Tibial artery (tissue), 4 donors: ENCODE measurements at regions not wholly inside any gene's neighbourhood (a gene's known extent, or its start where the extent isn't known, plus 50 kb on each side); places are given as distances from the start of the nearest gene placed in this dataset.

Experiments
- DNase-seq, 2 donors: peaks; one replicate each; pipeline ENCODE4 v3.0.0-alpha.2; 2019
- H3K27ac ChIP-seq, 2 donors: fragments of 200-600 bp; sonication (generic) in 1 of 2; 1 replicate in 1 of 2; 2 replicates in 1 of 2; pipeline ENCODE4 v1.5.1; 2018 to 2019; ENCODE audit warnings: mild to moderate bottlenecking in 1 of 2
- H3K27me3 ChIP-seq, 2 donors: fragments of 200-600 bp; sonication (generic) in 1 of 2; one replicate each; pipeline versions ENCODE4 v1.5.1 to v1.6.0; 2016 to 2019
- H3K36me3 ChIP-seq, 3 donors: fragments of 200-600 bp; sonication (generic) in 2 of 3; one replicate each; pipeline ENCODE4 v1.5.1; 2016 to 2019; ENCODE audit warnings: mild to moderate bottlenecking in 2 of 3
- H3K4me1 ChIP-seq, 4 donors: fragments of 200-600 bp; sonication (generic) in 2 of 4; 1 replicate in 3 of 4; 2 replicates in 1 of 4; pipeline ENCODE4 v1.5.1; 2016 to 2019
- H3K4me3 ChIP-seq, 2 donors: fragments of 200-600 bp; sonication (generic) in 1 of 2; 1 replicate in 1 of 2; 2 replicates in 1 of 2; pipeline ENCODE4 v1.5.1; 2018 to 2019; ENCODE audit warnings: mild to moderate bottlenecking in 2 of 2
- H3K9me3 ChIP-seq, 3 donors: fragments of 200-600 bp; sonication (generic) in 1 of 3; one replicate each; pipeline ENCODE4 v1.5.1; 2016 to 2019
- intact Hi-C: fragments of 100-400 bp; cut with DNase I; formaldehyde crosslinking; loops from one replicate; pipeline ENCODE4 v1.15.0; 2023; ENCODE audit warnings: low total_unique reads
- TF ChIP-seq, protein P1 (sequence below), 2 experiments: fragments of 200-600 bp in 1 of 2; fragments of 450-650 bp in 1 of 2; IDR thresholded peaks; one replicate each; pipeline ENCODE4 v1.5.1; 2017 to 2019; ENCODE audit warnings: antibody characterized with exemption in 2 of 2, mild to moderate bottlenecking in 1 of 2, moderate library complexity in 1 of 2

- Histone ChIP-seq H3K4me1 (no peaks in the 10 kb centered on the region), H3K9me3 (no peaks in the 10 kb centered on the region), H3K36me3 (no peaks in the 10 kb centered on the region), H3K27ac (no peak overlapping the region), H3K4me3 (no peak overlapping the region), H3K27me3 (peaks cover 0 to 62% of the 10 kb centered on the region in 2 donors)
- DNase-seq: peak in 1 of 2 donors; percentile 11
- TF ChIP-seq, protein P1, sequence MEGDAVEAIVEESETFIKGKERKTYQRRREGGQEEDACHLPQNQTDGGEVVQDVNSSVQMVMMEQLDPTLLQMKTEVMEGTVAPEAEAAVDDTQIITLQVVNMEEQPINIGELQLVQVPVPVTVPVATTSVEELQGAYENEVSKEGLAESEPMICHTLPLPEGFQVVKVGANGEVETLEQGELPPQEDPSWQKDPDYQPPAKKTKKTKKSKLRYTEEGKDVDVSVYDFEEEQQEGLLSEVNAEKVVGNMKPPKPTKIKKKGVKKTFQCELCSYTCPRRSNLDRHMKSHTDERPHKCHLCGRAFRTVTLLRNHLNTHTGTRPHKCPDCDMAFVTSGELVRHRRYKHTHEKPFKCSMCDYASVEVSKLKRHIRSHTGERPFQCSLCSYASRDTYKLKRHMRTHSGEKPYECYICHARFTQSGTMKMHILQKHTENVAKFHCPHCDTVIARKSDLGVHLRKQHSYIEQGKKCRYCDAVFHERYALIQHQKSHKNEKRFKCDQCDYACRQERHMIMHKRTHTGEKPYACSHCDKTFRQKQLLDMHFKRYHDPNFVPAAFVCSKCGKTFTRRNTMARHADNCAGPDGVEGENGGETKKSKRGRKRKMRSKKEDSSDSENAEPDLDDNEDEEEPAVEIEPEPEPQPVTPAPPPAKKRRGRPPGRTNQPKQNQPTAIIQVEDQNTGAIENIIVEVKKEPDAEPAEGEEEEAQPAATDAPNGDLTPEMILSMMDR (IDR thresholded peaks at IDR 0.05): no peak
- intact Hi-C loops: no loop called here
Observed at GRCh38 chr21:36544545-36544944, 64.6 kb upstream of the CLDN14 start.

DNA sequence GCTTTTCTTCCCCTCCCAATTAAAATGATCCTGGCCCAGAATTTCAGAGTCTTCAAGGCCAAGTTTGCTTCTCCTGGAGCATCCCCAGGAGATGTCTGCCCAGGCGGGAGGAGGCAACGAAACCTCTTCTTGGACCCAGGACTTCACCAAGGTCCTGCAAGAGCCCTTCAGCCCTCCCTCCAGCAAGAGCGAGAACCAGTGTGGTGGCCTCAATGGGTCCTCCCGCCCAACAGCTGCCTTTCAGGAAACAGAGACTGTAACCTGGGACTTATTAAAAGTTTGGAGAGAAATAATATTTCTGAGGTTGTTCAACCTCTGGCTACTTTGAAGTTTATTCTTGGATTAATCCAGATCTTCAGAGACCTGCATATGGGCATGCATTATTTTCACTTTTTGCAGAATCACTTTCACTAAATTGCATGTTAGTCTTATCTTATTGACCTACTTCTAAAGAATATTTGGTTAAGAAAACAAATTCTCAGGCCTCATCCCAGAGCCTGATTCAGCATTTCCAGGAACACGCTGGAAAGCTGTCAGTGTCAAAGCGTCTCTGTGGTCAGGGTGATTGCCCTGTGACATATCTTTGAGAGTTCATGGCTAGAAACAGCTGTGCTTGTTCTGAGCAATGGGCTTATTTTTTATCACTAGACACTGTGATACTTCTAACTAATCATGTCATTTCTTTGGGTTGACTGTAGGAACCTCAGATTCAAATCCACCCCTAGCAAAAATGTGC lies 66.0 kb upstream of the CLDN14 start:
- peaks cover 0 to 8% (median 1%) of the 10 kb centered on the region in 4 donors for H3K4me1 ChIP-seq
- no peaks in the 10 kb centered on the region for H3K36me3 ChIP-seq
- peak in 1 of 2 donors; percentile 53 for DNase-seq
- H3K27me3 ChIP-seq: peaks cover 0 to 63% of the 10 kb centered on the region in 2 donors
- H3K9me3 ChIP-seq: no peaks in the 10 kb centered on the region
- intact Hi-C loops: no loop called here
- no peak overlapping the region for H3K27ac ChIP-seq
- H3K4me3 ChIP-seq: no peak overlapping the region
- TF ChIP-seq, protein P1 (IDR thresholded peaks at IDR 0.05): no peak

GRCh38 chr21:36547464-36547863 lies 67.5 kb upstream of the CLDN14 start:
- peak in 1 of 2 donors; percentile 46 for DNase-seq
- Histone ChIP-seq H3K27ac (no peak overlapping the region), H3K4me1 (peaks cover 0 to 22% (median 5%) of the 10 kb centered on the region in 4 donors), H3K27me3 (peaks cover 0 to 56% of the 10 kb centered on the region in 2 donors), H3K36me3 (no peaks in the 10 kb centered on the region), H3K4me3 (no peak overlapping the region), H3K9me3 (no peaks in the 10 kb centered on the region)
- TF ChIP-seq, protein P1 (IDR thresholded peaks at IDR 0.05): no peak
- intact Hi-C loops: no loop called here

- intact Hi-C loops: no loop called here
- TF ChIP-seq, protein P1 (IDR thresholded peaks at IDR 0.05): no peak
- DNase-seq: no peak
- no peak overlapping the region for H3K4me3 ChIP-seq
- H3K9me3 ChIP-seq: no peaks in the 10 kb centered on the region
- H3K4me1 ChIP-seq: peaks cover 0 to 22% (median 5%) of the 10 kb centered on the region in 4 donors
- no peak overlapping the region for H3K27ac ChIP-seq
- H3K27me3 ChIP-seq: peaks cover 0 to 43% of the 10 kb centered on the region in 2 donors
- no peaks in the 10 kb centered on the region for H3K36me3 ChIP-seq
Observed at GRCh38 chr21:36548866-36549265, 68.9 kb upstream of the CLDN14 start.

- TF ChIP-seq, protein P1 (IDR thresholded peaks at IDR 0.05): no peak
- Histone ChIP-seq H3K36me3 (no peaks in the 10 kb centered on the region), H3K9me3 (no peaks in the 10 kb centered on the region), H3K4me3 (no peak overlapping the region), H3K27ac (no peak overlapping the region), H3K27me3 (peaks cover 0 to 40% of the 10 kb centered on the region in 2 donors), H3K4me1 (peaks cover 0 to 22% (median 5%) of the 10 kb centered on the region in 4 donors)
- peak in 1 of 2 donors; percentile 40 for DNase-seq
- intact Hi-C loops: no loop called here
Observed at GRCh38 chr21:36549470-36549869, 69.5 kb upstream of the CLDN14 start.
